Hindlimb muscle (tissue), 1 donor: ENCODE measurements at regions not wholly inside any gene's neighbourhood (a gene's known extent, or its start where the extent isn't known, plus 50 kb on each side); places are given as distances from the start of the nearest gene placed in this dataset.
"Not testable (repeated sequence)": the region's sequence is repeated elsewhere in the genome, so short reads cannot be mapped to it uniquely, and the experiment has no call there.

Experiments
- DNase-seq: peaks from one replicate; pipeline ENCODE4 v3.0.0-alpha.2; 2013

- no peak for DNase-seq
Measured at GRCh38 chr16:27600381-27600780, 50.4 kb downstream of the KATNIP start.

GRCh38 chr16:27602103-27602502 lies 52.2 kb downstream of the KATNIP start:
- DNase-seq = no peak

- not testable (repeated sequence) for DNase-seq
Measured at GRCh38 chr16:27605500-27606106, 55.7 kb downstream of the KATNIP start.

- DNase-seq = no peak
Measured at GRCh38 chr16:27611340-27611739, 61.4 kb downstream of the KATNIP start.

- DNase-seq = no peak
Measured at GRCh38 chr16:27613238-27613791, 63.4 kb downstream of the KATNIP start.

- DNase-seq = no peak
Measured at GRCh38 chr16:27617665-27618064, 67.7 kb downstream of the KATNIP start.

GRCh38 chr16:27618165-27618564 lies 68.2 kb downstream of the KATNIP start:
- DNase-seq = no peak

- no peak for DNase-seq
Measured at GRCh38 chr16:27618606-27619327, 68.8 kb downstream of the KATNIP start.

- DNase-seq = no peak
Measured at GRCh38 chr16:27620541-27620940, 70.6 kb downstream of the KATNIP start.

GRCh38 chr16:27624154-27625049 lies 74.5 kb downstream of the KATNIP start:
- DNase-seq = no peak

GRCh38 chr16:27625050-27625697 lies 75.2 kb downstream of the KATNIP start:
- DNase-seq = no peak

- DNase-seq = no peak
Measured at GRCh38 chr16:27627136-27627535, 77.2 kb downstream of the KATNIP start.

- peak; percentile 12 for DNase-seq
Measured at GRCh38 chr16:27628241-27628942, 78.4 kb downstream of the KATNIP start.

- peak; percentile 34 for DNase-seq
Measured at GRCh38 chr16:27628943-27629462, 79.1 kb downstream of the KATNIP start.

GRCh38 chr16:27632216-27632615 lies 82.3 kb downstream of the KATNIP start:
- no peak for DNase-seq

- no peak for DNase-seq
Measured at GRCh38 chr16:27633221-27633620, 83.3 kb downstream of the KATNIP start.

GRCh38 chr16:27633721-27634120 lies 83.8 kb downstream of the KATNIP start:
- no peak for DNase-seq

GRCh38 chr16:27634779-27635178 lies 84.8 kb downstream of the KATNIP start:
- DNase-seq = peak; percentile 15

GRCh38 chr16:27636453-27637240 lies 86.7 kb downstream of the KATNIP start:
- no peak for DNase-seq

- DNase-seq = no peak
Measured at GRCh38 chr16:27638833-27639560, 89.1 kb downstream of the KATNIP start.
